ENCODE measurements at regions not wholly inside any gene's neighbourhood (a gene's known extent, or its start where the extent isn't known, plus 50 kb on each side); places are given as distances from the start of the nearest gene placed in this dataset.
"Not testable (repeated sequence)": the region's sequence is repeated elsewhere in the genome, so short reads cannot be mapped to it uniquely, and the experiment has no call there.

GRCh38 chr22:23464796-23465195 lies 115.3 kb downstream of the IGLL1 start:
- H3K4me3 ChIP-seq (ENCODE audit: low read length); H3K27me3 ChIP-seq (ENCODE audit: low read length); H3K4me1 ChIP-seq (ENCODE audit: low read length); H3K36me3 ChIP-seq (ENCODE audit: insufficient read depth, low read length); DNase-seq; H3K27ac ChIP-seq (ENCODE audit: low read length); H3K9ac ChIP-seq (ENCODE audit: low read length); H4K20me1 ChIP-seq (ENCODE audit: insufficient read depth, low read depth, low read length); H3K4me2 ChIP-seq (ENCODE audit: low read depth, low read length, poor library complexity, severe bottlenecking); H3K9me3 ChIP-seq (ENCODE audit: low read length); H2AFZ ChIP-seq (ENCODE audit: low read length); H3K9me2 ChIP-seq (replicated peaks; ENCODE audit: insufficient read depth, low read length); H3K79me2 ChIP-seq (ENCODE audit: low read length): not testable (repeated sequence)

GRCh38 chr22:23460517-23461031 lies 119.5 kb downstream of the IGLL1 start:
- H2AFZ ChIP-seq (ENCODE audit: low read length); H3K4me1 ChIP-seq (ENCODE audit: low read length); H3K27ac ChIP-seq (ENCODE audit: low read length); H3K4me2 ChIP-seq (ENCODE audit: low read depth, low read length, poor library complexity, severe bottlenecking); H3K4me3 ChIP-seq (ENCODE audit: low read length); H3K79me2 ChIP-seq (ENCODE audit: low read length); H3K9me3 ChIP-seq (ENCODE audit: low read length); H3K36me3 ChIP-seq (ENCODE audit: insufficient read depth, low read length); DNase-seq; H3K9me2 ChIP-seq (replicated peaks; ENCODE audit: insufficient read depth, low read length); H3K27me3 ChIP-seq (ENCODE audit: low read length); H4K20me1 ChIP-seq (ENCODE audit: insufficient read depth, low read depth, low read length); H3K9ac ChIP-seq (ENCODE audit: low read length): not testable (repeated sequence)

GRCh38 chr22:23459645-23460516 lies 120.2 kb downstream of the IGLL1 start:
- not testable (repeated sequence) for H3K27me3 ChIP-seq (ENCODE audit: low read length); H3K9me3 ChIP-seq (ENCODE audit: low read length); H3K4me2 ChIP-seq (ENCODE audit: low read depth, low read length, poor library complexity, severe bottlenecking); H3K9ac ChIP-seq (ENCODE audit: low read length); H2AFZ ChIP-seq (ENCODE audit: low read length); H3K4me1 ChIP-seq (ENCODE audit: low read length); H3K27ac ChIP-seq (ENCODE audit: low read length); H3K36me3 ChIP-seq (ENCODE audit: insufficient read depth, low read length); H4K20me1 ChIP-seq (ENCODE audit: insufficient read depth, low read depth, low read length); H3K9me2 ChIP-seq (replicated peaks; ENCODE audit: insufficient read depth, low read length); H3K79me2 ChIP-seq (ENCODE audit: low read length); H3K4me3 ChIP-seq (ENCODE audit: low read length); DNase-seq

GRCh38 chr22:23458663-23459541 lies 121.2 kb downstream of the IGLL1 start:
- H3K9ac ChIP-seq (ENCODE audit: low read length): no peak overlapping the region
- no peak overlapping the region for H3K4me2 ChIP-seq (ENCODE audit: low read depth, low read length, poor library complexity, severe bottlenecking)

GRCh38 chr22:23457380-23457985 lies 122.6 kb downstream of the IGLL1 start:
- no peak overlapping the region for H3K9ac ChIP-seq (ENCODE audit: low read length)
- no peaks in the 10 kb centered on the region for H3K9me3 ChIP-seq (ENCODE audit: low read length)
- H3K4me3 ChIP-seq (ENCODE audit: low read length): no peak overlapping the region
- no peaks in the 10 kb centered on the region for H3K9me2 ChIP-seq (replicated peaks; ENCODE audit: insufficient read depth, low read length)
- H3K27ac ChIP-seq (ENCODE audit: low read length): no peak overlapping the region
- H3K36me3 ChIP-seq (ENCODE audit: insufficient read depth, low read length): no peaks in the 10 kb centered on the region
- H3K27me3 ChIP-seq (ENCODE audit: low read length): no peaks in the 10 kb centered on the region
- no peaks in the 10 kb centered on the region for H3K79me2 ChIP-seq (ENCODE audit: low read length)
- DNase-seq: no peak
- H3K4me1 ChIP-seq (ENCODE audit: low read length): no peaks in the 10 kb centered on the region
- no peak overlapping the region for H3K4me2 ChIP-seq (ENCODE audit: low read depth, low read length, poor library complexity, severe bottlenecking)
- no peak overlapping the region for H2AFZ ChIP-seq (ENCODE audit: low read length)
- H4K20me1 ChIP-seq (ENCODE audit: insufficient read depth, low read depth, low read length): no peaks in the 10 kb centered on the region

More at GRCh38 chr22:23458663-23459541, 121.2 kb downstream of the IGLL1 start:
- H3K9me3 ChIP-seq (ENCODE audit: low read length): no peaks in the 10 kb centered on the region
- no peaks in the 10 kb centered on the region for H3K9me2 ChIP-seq (replicated peaks; ENCODE audit: insufficient read depth, low read length)
- no peaks in the 10 kb centered on the region for H3K27me3 ChIP-seq (ENCODE audit: low read length)
- no peak overlapping the region for H3K27ac ChIP-seq (ENCODE audit: low read length)
- no peaks in the 10 kb centered on the region for H3K36me3 ChIP-seq (ENCODE audit: insufficient read depth, low read length)
- no peak overlapping the region for H2AFZ ChIP-seq (ENCODE audit: low read length)
- no peaks in the 10 kb centered on the region for H4K20me1 ChIP-seq (ENCODE audit: insufficient read depth, low read depth, low read length)
- H3K4me1 ChIP-seq (ENCODE audit: low read length): no peaks in the 10 kb centered on the region
- no peaks in the 10 kb centered on the region for H3K79me2 ChIP-seq (ENCODE audit: low read length)
- H3K4me3 ChIP-seq (ENCODE audit: low read length): no peak overlapping the region
- DNase-seq: no peak

- not testable (repeated sequence) for H3K27me3 ChIP-seq (ENCODE audit: low read length); H3K36me3 ChIP-seq (ENCODE audit: insufficient read depth, low read length); H3K4me3 ChIP-seq (ENCODE audit: low read length); H3K9ac ChIP-seq (ENCODE audit: low read length); DNase-seq; H3K79me2 ChIP-seq (ENCODE audit: low read length); H3K9me2 ChIP-seq (replicated peaks; ENCODE audit: insufficient read depth, low read length); H3K4me2 ChIP-seq (ENCODE audit: low read depth, low read length, poor library complexity, severe bottlenecking); H3K4me1 ChIP-seq (ENCODE audit: low read length); H2AFZ ChIP-seq (ENCODE audit: low read length); H4K20me1 ChIP-seq (ENCODE audit: insufficient read depth, low read depth, low read length); H3K27ac ChIP-seq (ENCODE audit: low read length); H3K9me3 ChIP-seq (ENCODE audit: low read length)
These were observed 123.3 kb downstream of the IGLL1 start for GRCh38 chr22:23456666-23457379.

GRCh38 chr22:23454345-23454744 lies 125.7 kb downstream of the IGLL1 start:
- H3K27me3 ChIP-seq (ENCODE audit: low read length); H3K4me1 ChIP-seq (ENCODE audit: low read length); H3K4me2 ChIP-seq (ENCODE audit: low read depth, low read length, poor library complexity, severe bottlenecking); H3K79me2 ChIP-seq (ENCODE audit: low read length); H4K20me1 ChIP-seq (ENCODE audit: insufficient read depth, low read depth, low read length); H3K4me3 ChIP-seq (ENCODE audit: low read length); H3K9ac ChIP-seq (ENCODE audit: low read length); H3K9me3 ChIP-seq (ENCODE audit: low read length); H3K27ac ChIP-seq (ENCODE audit: low read length); DNase-seq; H2AFZ ChIP-seq (ENCODE audit: low read length); H3K9me2 ChIP-seq (replicated peaks; ENCODE audit: insufficient read depth, low read length); H3K36me3 ChIP-seq (ENCODE audit: insufficient read depth, low read length): not testable (repeated sequence)
